H9 (cell line): ENCODE measurements at regions not wholly inside any gene's neighbourhood (a gene's known extent, or its start where the extent isn't known, plus 50 kb on each side); places are given as distances from the start of the nearest gene placed in this dataset.

Experiments used
- DNase-seq: peaks from one replicate; pipeline ENCODE4 v3.0.0-alpha.2; 2017
- H2AFZ ChIP-seq: one replicate; pipeline ENCODE4 v1.6.1; 2013; ENCODE audit warnings: mild to moderate bottlenecking, low read length, control low read depth, moderate library complexity
- H2AK5ac ChIP-seq: 2 replicates; pipeline ENCODE4 v1.6.1; 2013; ENCODE audit warnings: low read length, control low read depth, mixed read lengths; ENCODE audit not compliant: insufficient read length
- H2BK120ac ChIP-seq: one replicate; pipeline ENCODE4 v1.6.1; 2013; ENCODE audit warnings: low read depth, mild to moderate bottlenecking, low read length, control low read depth, inconsistent platforms; ENCODE audit not compliant: poor library complexity, severe bottlenecking
- H2BK12ac ChIP-seq: 2 replicates; pipeline ENCODE4 v1.6.1; 2013; ENCODE audit warnings: low read length, control low read depth, mixed read lengths, low read depth; ENCODE audit not compliant: insufficient read length
- H2BK15ac ChIP-seq: 2 replicates; pipeline ENCODE4 v1.6.1; 2013; ENCODE audit warnings: low read depth, low read length, control low read depth
- H2BK20ac ChIP-seq: one replicate; pipeline ENCODE4 v1.6.1; 2013; ENCODE audit warnings: low read depth, mild to moderate bottlenecking, low read length, control low read depth, inconsistent platforms; ENCODE audit not compliant: poor library complexity, severe bottlenecking
- H2BK5ac ChIP-seq: 2 replicates; pipeline ENCODE4 v1.6.1; 2013; ENCODE audit warnings: low read length, control low read depth, mixed read lengths; ENCODE audit not compliant: insufficient read length
- H3K14ac ChIP-seq: 2 replicates; pipeline ENCODE4 v1.6.1; 2013; ENCODE audit warnings: low read length, control low read depth; ENCODE audit not compliant: insufficient read depth
- H3K18ac ChIP-seq: 2 replicates; pipeline ENCODE4 v1.6.1; 2013; ENCODE audit warnings: low read depth, mild to moderate bottlenecking, mixed read lengths, low read length, control low read depth; ENCODE audit not compliant: insufficient read length
- H3K23ac ChIP-seq: 2 replicates; pipeline ENCODE4 v1.6.1; 2013; ENCODE audit warnings: low read length, control low read depth, mixed read lengths, low read depth; ENCODE audit not compliant: insufficient read length
- H3K23me2 ChIP-seq: 2 replicates; pipeline ENCODE4 v1.6.1; 2013; ENCODE audit warnings: low read depth, mild to moderate bottlenecking, mixed read lengths, low read length, control low read depth; ENCODE audit not compliant: insufficient read length, poor library complexity, severe bottlenecking
- H3K27ac ChIP-seq: 2 replicates; pipeline ENCODE4 v1.5.1; 2013; ENCODE audit warnings: low read length, control low read depth, mixed read lengths, low read depth; ENCODE audit not compliant: insufficient read length
- H3K27me3 ChIP-seq: 2 replicates; pipeline ENCODE4 v1.6.1; 2013; ENCODE audit warnings: low read length, control low read depth, inconsistent platforms; ENCODE audit not compliant: insufficient read depth
- H3K4ac ChIP-seq: 2 replicates; pipeline ENCODE4 v1.6.1; 2013; ENCODE audit warnings: low read depth, mild to moderate bottlenecking, control low read depth, inconsistent platforms, low read length, moderate library complexity
- H3K4me1 ChIP-seq: 2 replicates; pipeline ENCODE4 v1.6.1; 2013; ENCODE audit warnings: low read length, control low read depth, inconsistent platforms; ENCODE audit not compliant: insufficient read depth
- H3K4me2 ChIP-seq: 2 replicates; pipeline ENCODE4 v1.6.1; 2013; ENCODE audit warnings: low read length, control low read depth, mixed read lengths; ENCODE audit not compliant: insufficient read length, insufficient read depth
- H3K56ac ChIP-seq: 2 replicates; pipeline ENCODE4 v1.6.1; 2013; ENCODE audit warnings: low read depth, mild to moderate bottlenecking, mixed read lengths, low read length, control low read depth; ENCODE audit not compliant: insufficient read length
- H3K79me1 ChIP-seq: 2 replicates; pipeline ENCODE4 v1.6.1; 2013; ENCODE audit warnings: low read depth, mild to moderate bottlenecking, moderate library complexity, low read length, control low read depth, inconsistent platforms; ENCODE audit not compliant: insufficient read depth, poor library complexity, severe bottlenecking
- H3K79me2 ChIP-seq: 2 replicates; pipeline ENCODE4 v1.6.1; 2013; ENCODE audit warnings: low read length, control low read depth, inconsistent platforms; ENCODE audit not compliant: insufficient read depth
- H3K9ac ChIP-seq: 2 replicates; pipeline ENCODE4 v1.6.1; 2013; ENCODE audit warnings: low read length, control low read depth, mixed read lengths; ENCODE audit not compliant: insufficient read length; ENCODE audit errors: extremely low read depth
- H3K9me3 ChIP-seq: one replicate; pipeline ENCODE4 v1.6.1; 2013; ENCODE audit warnings: low read depth, low read length, inconsistent platforms; ENCODE audit not compliant: control insufficient read depth
- H3T11ph ChIP-seq: one replicate; pipeline ENCODE4 v1.6.1; 2013; ENCODE audit warnings: mild to moderate bottlenecking, low read length, control low read depth, inconsistent platforms
- H4K20me1 ChIP-seq: one replicate; pipeline ENCODE4 v1.6.1; 2013; ENCODE audit not compliant: control insufficient read depth, insufficient read length, insufficient read depth
- H4K5ac ChIP-seq: 2 replicates; pipeline ENCODE4 v1.6.1; 2013; ENCODE audit warnings: low read depth, mild to moderate bottlenecking, mixed read lengths, low read length, control low read depth; ENCODE audit not compliant: insufficient read length
- H4K8ac ChIP-seq: replicated peaks from 2 replicates; pipeline ENCODE4 v1.6.1; 2013; ENCODE audit warnings: low read length, control low read depth, mixed read lengths, low read depth; ENCODE audit not compliant: insufficient read length
- H4K91ac ChIP-seq: 2 replicates; pipeline ENCODE4 v1.6.1; 2013; ENCODE audit warnings: low read depth, mild to moderate bottlenecking, moderate library complexity, mixed read lengths, low read length, control low read depth; ENCODE audit not compliant: insufficient read length
- H3K27ac Mint-ChIP-seq, 3 experiments: 2 replicates in 2 of 3; 3 replicates in 1 of 3; pipeline ENCODE4 v1.8.0; 2020 to 2021; ENCODE audit warnings: mixed read lengths in 3 of 3, mild to moderate bottlenecking in 1 of 3, moderate library complexity in 1 of 3
- H3K27me3 Mint-ChIP-seq: 2 replicates; pipeline ENCODE4 v1.8.0; 2021; ENCODE audit warnings: low read depth, mild to moderate bottlenecking, moderate library complexity, mixed read lengths
- H3K36me3 Mint-ChIP-seq, 3 experiments: 2 replicates in 2 of 3; 3 replicates in 1 of 3; pipeline ENCODE4 v1.8.0; 2020 to 2021; ENCODE audit warnings: low read depth in 3 of 3, mixed read lengths in 3 of 3; ENCODE audit not compliant: insufficient read depth in 1 of 3
- H3K4me1 Mint-ChIP-seq, 2 experiments: 2 replicates each; pipeline ENCODE4 v1.8.0; 2020; ENCODE audit warnings: mixed read lengths in 2 of 2
- H3K4me3 Mint-ChIP-seq, 2 experiments: 2 replicates in 1 of 2; 3 replicates in 1 of 2; pipeline ENCODE4 v1.8.0; 2020 to 2021; ENCODE audit warnings: mild to moderate bottlenecking in 2 of 2, mixed read lengths in 2 of 2, moderate library complexity in 1 of 2
- H3K9me3 Mint-ChIP-seq, 2 experiments: 2 replicates in 1 of 2; 3 replicates in 1 of 2; pipeline ENCODE4 v1.8.0; 2020; ENCODE audit warnings: mild to moderate bottlenecking in 2 of 2, mixed read lengths in 2 of 2, moderate library complexity in 1 of 2
- CTCF ChIP-seq: fragments of 200-600 bp; sonication (generic); conservative IDR thresholded peaks from 3 replicates; pipeline ENCODE4 v1.8.0; 2021; ENCODE audit warnings: antibody characterized with exemption, mild to moderate bottlenecking
- WGBS: extraction: QIAGEN DNeasy Blood & Tissue Kit; methylation state at CpG from one replicate; pipeline ENCODE4 v1.1.7; 2013; ENCODE audit warnings: missing lambda C conversion rate, low lambda C conversion rate, mixed read lengths; ENCODE audit not compliant: insufficient read length; ENCODE audit errors: extremely low coverage; 5-methylcytosine and 5-hydroxymethylcytosine counted together

- H3T11ph ChIP-seq = no peak overlapping the region
- H3K23ac ChIP-seq = no peak overlapping the region
- H3K79me1 ChIP-seq = no peaks in the 10 kb centered on the region
- DNase-seq = no peak
- no peak overlapping the region for H3K56ac ChIP-seq
- H3K27me3 Mint-ChIP-seq = no peaks in the 10 kb centered on the region
- H3K4ac ChIP-seq = no peak overlapping the region
- H3K27me3 ChIP-seq = no peaks in the 10 kb centered on the region
- no peak overlapping the region for H2BK12ac ChIP-seq
- H4K20me1 ChIP-seq = no peaks in the 10 kb centered on the region
- no peak overlapping the region for H2BK20ac ChIP-seq
- no peak overlapping the region for H3K4me3 Mint-ChIP-seq
- H2BK15ac ChIP-seq = no peak overlapping the region
- no peak for TF ChIP-seq CTCF
- no peaks in the 10 kb centered on the region for H3K9me3 ChIP-seq
- no peak overlapping the region for H2AFZ ChIP-seq
- peaks cover 0 to 4% (median 0%) of the 10 kb centered on the region in 3 experiments; a peak in 2 of 7 replicates for H3K36me3 Mint-ChIP-seq
- H3K4me1 Mint-ChIP-seq = peaks cover 2 to 3% of the 10 kb centered on the region in 2 experiments; a peak in 2 of 4 replicates
- no peaks in the 10 kb centered on the region for H3K23me2 ChIP-seq
- no peak overlapping the region for H3K4me2 ChIP-seq
- no peak overlapping the region for H4K5ac ChIP-seq
- H3K18ac ChIP-seq = no peak overlapping the region
- H3K14ac ChIP-seq = no peak overlapping the region
- H3K9ac ChIP-seq = no peak overlapping the region
- no peak overlapping the region for H4K91ac ChIP-seq
- H2AK5ac ChIP-seq = no peak overlapping the region
- no peaks in the 10 kb centered on the region for H3K79me2 ChIP-seq
- H2BK5ac ChIP-seq = no peak overlapping the region
- no peak overlapping the region for H2BK120ac ChIP-seq
- no peak overlapping the region for H3K27ac Mint-ChIP-seq
- no peaks in the 10 kb centered on the region for H3K4me1 ChIP-seq
- H3K9me3 Mint-ChIP-seq = peaks cover 6% of the 10 kb centered on the region in 2 experiments; a peak in 3 of 5 replicates
- WGBS = no CpG with 5 or more reads among the region's 2 CpGs
- H4K8ac ChIP-seq = no peak overlapping the region
- no peak overlapping the region for H3K27ac ChIP-seq
Observed at GRCh38 chr16:60979119-60979518, 1057.1 kb downstream of the CDH8 start.
